ENCODE measurements at regions not wholly inside any gene's neighbourhood (a gene's known extent, or its start where the extent isn't known, plus 50 kb on each side); places are given as distances from the start of the nearest gene placed in this dataset.

- TF ChIP-seq CTCF (IDR thresholded peaks at IDR 0.05): no peak
- TF ChIP-seq POLR2A (IDR thresholded peaks at IDR 0.05): no peak
These were observed 1116.2 kb downstream of the OLFM4 start for GRCh38 chr13:54144828-54145227.

Data from stomach (tissue), 4 donors.